Kidney epithelial cell (primary cell): ENCODE measurements at regions not wholly inside any gene's neighbourhood (a gene's known extent, or its start where the extent isn't known, plus 50 kb on each side); places are given as distances from the start of the nearest gene placed in this dataset.
"Not testable (repeated sequence)": the region's sequence is repeated elsewhere in the genome, so short reads cannot be mapped to it uniquely, and the experiment has no call there.

Source experiments
- DNase-seq: peaks from one replicate; pipeline ENCODE4 v3.0.0-alpha.2; 2010; ENCODE audit warnings: low read depth
- H3K27me3 ChIP-seq: 2 replicates; pipeline ENCODE4 v1.6.0; 2011; ENCODE audit warnings: low read length; ENCODE audit not compliant: control insufficient read depth, insufficient read depth
- H3K36me3 ChIP-seq: 2 replicates; pipeline ENCODE4 v1.5.1; 2011; ENCODE audit warnings: low read length; ENCODE audit not compliant: control insufficient read depth, insufficient read depth
- H3K4me3 ChIP-seq: 2 replicates; pipeline ENCODE4 v1.5.1; 2011; ENCODE audit warnings: low read depth, mild to moderate bottlenecking, control low read depth, low read length
- TF ChIP-seq, protein P1 (sequence below): IDR thresholded peaks from 2 replicates; pipeline ENCODE4 v1.5.1; 2011; ENCODE audit warnings: mild to moderate bottlenecking, moderate library complexity, low read length, control low read depth, inconsistent platforms; ENCODE audit not compliant: insufficient read depth, poor library complexity, severe bottlenecking

GRCh38 chr6:49121970-49122369, 341.1 kb downstream of the MMUT start:
- no peak for DNase-seq
- TF ChIP-seq, protein P1, sequence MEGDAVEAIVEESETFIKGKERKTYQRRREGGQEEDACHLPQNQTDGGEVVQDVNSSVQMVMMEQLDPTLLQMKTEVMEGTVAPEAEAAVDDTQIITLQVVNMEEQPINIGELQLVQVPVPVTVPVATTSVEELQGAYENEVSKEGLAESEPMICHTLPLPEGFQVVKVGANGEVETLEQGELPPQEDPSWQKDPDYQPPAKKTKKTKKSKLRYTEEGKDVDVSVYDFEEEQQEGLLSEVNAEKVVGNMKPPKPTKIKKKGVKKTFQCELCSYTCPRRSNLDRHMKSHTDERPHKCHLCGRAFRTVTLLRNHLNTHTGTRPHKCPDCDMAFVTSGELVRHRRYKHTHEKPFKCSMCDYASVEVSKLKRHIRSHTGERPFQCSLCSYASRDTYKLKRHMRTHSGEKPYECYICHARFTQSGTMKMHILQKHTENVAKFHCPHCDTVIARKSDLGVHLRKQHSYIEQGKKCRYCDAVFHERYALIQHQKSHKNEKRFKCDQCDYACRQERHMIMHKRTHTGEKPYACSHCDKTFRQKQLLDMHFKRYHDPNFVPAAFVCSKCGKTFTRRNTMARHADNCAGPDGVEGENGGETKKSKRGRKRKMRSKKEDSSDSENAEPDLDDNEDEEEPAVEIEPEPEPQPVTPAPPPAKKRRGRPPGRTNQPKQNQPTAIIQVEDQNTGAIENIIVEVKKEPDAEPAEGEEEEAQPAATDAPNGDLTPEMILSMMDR, result no peak
- no peaks in the 10 kb centered on the region for H3K36me3 ChIP-seq
- no peaks in the 10 kb centered on the region for H3K27me3 ChIP-seq
- no peak overlapping the region for H3K4me3 ChIP-seq

- H3K4me3 ChIP-seq, result no peak overlapping the region
- no peak for DNase-seq
- TF ChIP-seq, protein P1, result no peak
- H3K36me3 ChIP-seq, result no peaks in the 10 kb centered on the region
- H3K27me3 ChIP-seq, result no peaks in the 10 kb centered on the region
These were observed 344.6 kb downstream of the MMUT start for GRCh38 chr6:49118478-49118877.

DNA sequence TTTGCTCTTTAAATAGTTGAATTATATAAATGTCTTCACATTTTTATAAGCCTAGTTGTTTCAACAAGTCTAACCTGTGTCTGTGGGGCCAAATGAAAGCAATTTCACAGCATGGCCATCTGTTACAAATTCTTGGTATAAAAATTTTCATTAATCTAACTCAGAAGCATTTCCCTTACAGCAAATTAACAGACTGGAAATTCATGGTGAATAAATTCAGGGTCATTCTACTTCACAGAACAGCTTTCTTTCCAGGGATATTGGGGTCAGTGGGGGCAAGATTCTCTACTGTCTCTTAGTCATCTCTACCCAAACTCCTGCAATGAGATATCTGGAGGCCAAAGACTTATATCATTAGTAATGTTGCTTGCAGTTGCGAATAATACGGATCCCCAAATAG, 352.1 kb downstream of the MMUT start:
- no peak for DNase-seq
- no peak overlapping the region for H3K4me3 ChIP-seq
- TF ChIP-seq, protein P1, result no peak

DNA sequence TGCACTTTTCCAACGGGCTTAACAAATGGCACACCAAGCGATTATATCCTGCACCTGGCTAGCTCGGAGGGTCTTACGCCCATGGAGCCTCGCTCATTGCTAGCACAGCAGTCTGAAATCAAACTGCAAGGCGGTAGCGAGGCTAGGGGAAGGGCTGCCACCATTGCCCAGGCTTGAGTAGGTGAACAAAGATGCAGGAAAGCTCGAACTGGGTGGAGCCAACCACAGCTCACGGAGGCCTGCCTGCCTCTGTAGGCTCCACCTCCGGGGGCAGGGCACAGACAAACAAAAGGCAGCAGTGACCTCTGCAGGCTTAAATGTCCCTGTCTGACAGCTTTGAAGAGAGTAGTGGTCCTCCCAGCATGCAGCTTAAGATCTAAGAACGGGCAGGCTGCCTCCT, 365.4 kb downstream of the MMUT start:
- H3K36me3 ChIP-seq, H3K4me3 ChIP-seq, H3K27me3 ChIP-seq, DNase-seq: not testable (repeated sequence)

More for the DNA sequence above, 352.1 kb downstream of the MMUT start:
- Histone ChIP-seq H3K27me3 (no peaks in the 10 kb centered on the region), H3K36me3 (no peaks in the 10 kb centered on the region)

DNA sequence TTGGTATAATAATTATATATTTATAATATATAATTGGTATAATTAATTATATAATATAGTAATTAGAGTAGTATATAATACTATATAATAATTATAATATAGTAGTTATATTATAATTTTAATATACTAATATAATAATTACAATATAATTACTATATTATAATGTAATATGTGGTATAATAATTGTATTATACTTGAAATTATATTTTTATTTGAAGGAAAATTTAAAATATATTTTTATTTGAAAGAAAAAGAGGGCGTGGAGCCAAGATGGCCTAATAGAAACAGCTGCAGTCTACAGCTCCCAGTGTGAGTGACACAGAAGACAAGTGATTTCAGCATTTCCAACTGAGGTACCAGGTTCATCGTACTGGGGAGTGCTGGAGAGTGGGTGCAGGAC, 365.9 kb downstream of the MMUT start:
- no peak for DNase-seq
- TF ChIP-seq, protein P1, result no peak
- no peak overlapping the region for H3K4me3 ChIP-seq
- no peaks in the 10 kb centered on the region for H3K36me3 ChIP-seq
- H3K27me3 ChIP-seq, result no peaks in the 10 kb centered on the region

GRCh38 chr6:49088631-49089030, 374.4 kb downstream of the MMUT start:
- H3K27me3 ChIP-seq, result no peaks in the 10 kb centered on the region
- no peak overlapping the region for H3K4me3 ChIP-seq
- H3K36me3 ChIP-seq, result no peaks in the 10 kb centered on the region
- DNase-seq, result no peak
- TF ChIP-seq, protein P1, result no peak
